Fibroblast of lung (primary cell): ENCODE measurements at regions not wholly inside any gene's neighbourhood (a gene's known extent, or its start where the extent isn't known, plus 50 kb on each side); places are given as distances from the start of the nearest gene placed in this dataset.
"Not testable (repeated sequence)": the region's sequence is repeated elsewhere in the genome, so short reads cannot be mapped to it uniquely, and the experiment has no call there.

ENCODE experiments used
- DNase-seq, 2 donors: peaks; one replicate each; pipeline versions ENCODE4 v3.0.0 to v3.0.0-alpha.2; 2010; ENCODE audit warnings: low read depth in 2 of 2
- H2AFZ ChIP-seq: 2 replicates; pipeline ENCODE4 v1.5.1; 2012; ENCODE audit warnings: low read length, control low read depth, inconsistent platforms
- H3K27ac ChIP-seq: 2 replicates; pipeline ENCODE4 v1.5.1; 2011; ENCODE audit warnings: low read length, control low read depth; ENCODE audit not compliant: insufficient read depth
- H3K27me3 ChIP-seq: 2 replicates; pipeline ENCODE4 v1.5.1; 2011; ENCODE audit warnings: mild to moderate bottlenecking, low read length; ENCODE audit not compliant: control insufficient read depth, insufficient read depth
- H3K36me3 ChIP-seq: 2 replicates; pipeline ENCODE4 v1.5.1; 2011; ENCODE audit warnings: low read length; ENCODE audit not compliant: control insufficient read depth, insufficient read depth
- H3K4me1 ChIP-seq: 2 replicates; pipeline ENCODE4 v1.5.1; 2011; ENCODE audit warnings: low read length; ENCODE audit not compliant: control insufficient read depth, insufficient read depth; ENCODE audit errors: extremely low read depth
- H3K4me2 ChIP-seq: 2 replicates; pipeline ENCODE4 v1.5.1; 2011; ENCODE audit warnings: low read length, control low read depth; ENCODE audit not compliant: insufficient read depth; ENCODE audit errors: extremely low read depth
- H3K4me3 ChIP-seq, 4 experiments: fragments of 200-600 bp in 1 of 4; sonication (generic) in 1 of 4; replicated peaks in 1 of 4; 2 replicates each; pipeline ENCODE4 v1.5.1; 2011 to 2016; ENCODE audit warnings: low read length in 4 of 4, low read depth in 3 of 4, mild to moderate bottlenecking in 3 of 4, control low read depth in 2 of 4, inconsistent platforms in 1 of 4, mixed read lengths in 1 of 4; ENCODE audit not compliant: insufficient read depth in 1 of 4; ENCODE audit errors: control extremely low read depth in 1 of 4
- H3K79me2 ChIP-seq: 2 replicates; pipeline ENCODE4 v1.5.1; 2012; ENCODE audit warnings: mild to moderate bottlenecking, low read length, inconsistent platforms; ENCODE audit not compliant: control insufficient read depth, insufficient read depth
- H3K9ac ChIP-seq: 2 replicates; pipeline ENCODE4 v1.5.1; 2011; ENCODE audit warnings: mild to moderate bottlenecking, low read length, control low read depth; ENCODE audit not compliant: insufficient read depth
- H3K9me3 ChIP-seq: 2 replicates; pipeline ENCODE4 v1.5.1; 2012; ENCODE audit warnings: low read depth, low read length; ENCODE audit not compliant: control insufficient read depth, insufficient read depth
- H4K20me1 ChIP-seq: 2 replicates; pipeline ENCODE4 v1.5.1; 2011; ENCODE audit warnings: low read length; ENCODE audit not compliant: control insufficient read depth, insufficient read depth; ENCODE audit errors: extremely low read depth
- EZH2 ChIP-seq: IDR thresholded peaks from 2 replicates; pipeline ENCODE4 v1.5.1; 2012; ENCODE audit warnings: low read length, control low read depth, mild to moderate bottlenecking; ENCODE audit errors: missing control alignments
- TF ChIP-seq, protein P1 (sequence below), 2 donors: IDR thresholded peaks in 1 of 2; conservative IDR thresholded peaks in 1 of 2; 1 replicate in 1 of 2; 2 replicates in 1 of 2; pipeline ENCODE4 v1.5.1; 2011 to 2012; ENCODE audit warnings: low read length in 2 of 2, control low read depth in 1 of 2, inconsistent platforms in 1 of 2, low read depth in 1 of 2, mild to moderate bottlenecking in 1 of 2

DNA sequence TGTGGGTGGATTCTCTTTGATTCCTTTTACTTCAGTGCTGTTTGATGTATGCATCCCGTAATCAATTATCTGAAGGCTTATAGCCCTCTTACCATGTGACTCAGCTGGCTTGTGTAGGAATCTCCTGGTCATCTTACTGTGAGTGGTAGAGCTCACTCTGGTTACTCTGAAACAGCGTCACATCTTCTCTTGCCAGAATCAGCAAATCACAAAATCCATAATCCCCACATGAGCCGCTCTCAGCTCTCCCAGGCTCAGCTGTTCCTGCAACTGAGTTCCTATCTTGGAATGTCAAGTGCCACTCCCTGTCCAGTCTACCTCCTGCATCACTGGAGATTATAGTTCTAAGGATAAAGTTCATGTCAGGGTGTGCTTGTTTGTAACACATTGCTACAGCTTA, 278.0 kb downstream of the FBXO8 start:
- Histone ChIP-seq H4K20me1 (no peaks in the 10 kb centered on the region), H3K36me3 (no peaks in the 10 kb centered on the region), H3K4me3 (no peak overlapping the region), H3K9me3 (no peaks in the 10 kb centered on the region), H3K9ac (no peak overlapping the region), H3K4me2 (no peak overlapping the region), H3K27ac (no peak overlapping the region), H3K79me2 (no peaks in the 10 kb centered on the region), H3K4me1 (no peaks in the 10 kb centered on the region), H3K27me3 (no peaks in the 10 kb centered on the region), H2AFZ (no peak overlapping the region)
- no peak for TF ChIP-seq EZH2
- TF ChIP-seq, protein P1, sequence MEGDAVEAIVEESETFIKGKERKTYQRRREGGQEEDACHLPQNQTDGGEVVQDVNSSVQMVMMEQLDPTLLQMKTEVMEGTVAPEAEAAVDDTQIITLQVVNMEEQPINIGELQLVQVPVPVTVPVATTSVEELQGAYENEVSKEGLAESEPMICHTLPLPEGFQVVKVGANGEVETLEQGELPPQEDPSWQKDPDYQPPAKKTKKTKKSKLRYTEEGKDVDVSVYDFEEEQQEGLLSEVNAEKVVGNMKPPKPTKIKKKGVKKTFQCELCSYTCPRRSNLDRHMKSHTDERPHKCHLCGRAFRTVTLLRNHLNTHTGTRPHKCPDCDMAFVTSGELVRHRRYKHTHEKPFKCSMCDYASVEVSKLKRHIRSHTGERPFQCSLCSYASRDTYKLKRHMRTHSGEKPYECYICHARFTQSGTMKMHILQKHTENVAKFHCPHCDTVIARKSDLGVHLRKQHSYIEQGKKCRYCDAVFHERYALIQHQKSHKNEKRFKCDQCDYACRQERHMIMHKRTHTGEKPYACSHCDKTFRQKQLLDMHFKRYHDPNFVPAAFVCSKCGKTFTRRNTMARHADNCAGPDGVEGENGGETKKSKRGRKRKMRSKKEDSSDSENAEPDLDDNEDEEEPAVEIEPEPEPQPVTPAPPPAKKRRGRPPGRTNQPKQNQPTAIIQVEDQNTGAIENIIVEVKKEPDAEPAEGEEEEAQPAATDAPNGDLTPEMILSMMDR (conservative IDR thresholded peaks at IDR 0.05 in 1 of 2, IDR thresholded peaks at IDR 0.05 in 1 of 2; ENCODE audit: low read depth in 1 of 2, low read length in 2 of 2): no peak
- no peak for DNase-seq

DNA sequence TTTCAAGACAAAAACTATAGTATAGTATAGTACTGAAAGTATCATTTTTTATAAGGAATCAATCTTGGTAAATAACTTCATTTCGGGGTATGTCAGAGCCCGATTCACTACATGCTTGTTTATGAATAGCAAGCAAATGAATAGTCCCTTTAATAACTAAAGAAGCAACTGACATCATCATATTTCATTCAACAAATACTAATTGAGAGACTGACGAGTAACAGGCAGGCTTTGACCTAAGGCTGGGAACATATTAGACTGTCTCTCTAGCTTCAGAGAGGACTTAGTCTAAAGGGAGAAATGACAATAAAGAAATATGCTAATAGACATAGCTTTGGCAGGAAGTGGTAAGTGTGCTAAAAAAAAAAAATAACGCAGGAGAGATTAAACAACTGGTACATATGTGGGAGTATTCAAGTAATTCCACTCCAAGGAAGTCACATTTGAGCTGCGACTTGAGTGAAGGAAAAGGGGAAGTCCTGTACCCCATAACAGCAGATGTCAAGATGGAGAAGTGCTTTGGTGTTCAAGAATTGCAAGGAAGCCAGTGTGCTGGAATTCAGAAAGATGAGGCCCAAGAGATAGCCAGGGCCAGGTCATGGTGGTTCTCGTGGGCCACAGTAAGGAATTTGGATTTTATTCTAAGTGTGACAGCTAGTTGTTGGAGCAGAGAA, 284.9 kb downstream of the FBXO8 start:
- Histone ChIP-seq H3K4me2 (no peak overlapping the region), H4K20me1 (no peaks in the 10 kb centered on the region), H3K79me2 (no peaks in the 10 kb centered on the region), H3K9me3 (no peaks in the 10 kb centered on the region), H3K4me1 (no peaks in the 10 kb centered on the region), H2AFZ (no peak overlapping the region), H3K36me3 (no peaks in the 10 kb centered on the region), H3K4me3 (no peak overlapping the region), H3K27me3 (no peaks in the 10 kb centered on the region), H3K27ac (no peak overlapping the region), H3K9ac (no peak overlapping the region)
- TF ChIP-seq, protein P1 (conservative IDR thresholded peaks at IDR 0.05 in 1 of 2, IDR thresholded peaks at IDR 0.05 in 1 of 2; ENCODE audit: low read depth in 1 of 2, low read length in 2 of 2): no peak
- TF ChIP-seq EZH2: no peak
- DNase-seq: no peak

DNA sequence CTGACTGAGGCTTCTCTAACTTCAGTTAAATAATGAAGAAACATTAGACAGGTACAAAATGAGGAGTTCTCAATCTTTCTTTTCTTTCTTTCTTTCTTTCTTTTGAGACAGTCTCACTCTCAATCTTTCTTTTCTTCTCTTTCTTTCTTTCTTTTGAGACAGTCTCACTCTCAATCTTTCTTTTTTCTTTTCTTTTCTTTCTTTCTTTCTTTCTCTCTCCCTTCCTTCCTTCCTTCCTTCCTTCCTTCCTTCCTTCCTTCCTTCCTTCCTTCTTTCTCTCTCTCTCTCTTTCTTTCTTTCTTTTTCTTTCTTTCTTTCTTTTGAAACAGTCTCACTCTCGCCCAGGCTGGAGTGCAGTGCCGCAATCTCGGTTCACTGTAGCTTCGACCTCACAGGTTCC, 287.7 kb downstream of the FBXO8 start:
- not testable (repeated sequence) for DNase-seq, H3K27ac ChIP-seq, H2AFZ ChIP-seq, H3K9ac ChIP-seq, H3K4me2 ChIP-seq, H4K20me1 ChIP-seq, H3K36me3 ChIP-seq, H3K79me2 ChIP-seq, H3K27me3 ChIP-seq, H3K9me3 ChIP-seq, H3K4me3 ChIP-seq, H3K4me1 ChIP-seq
